GM12873 (cell line): ENCODE measurements at regions not wholly inside any gene's neighbourhood (a gene's known extent, or its start where the extent isn't known, plus 50 kb on each side); places are given as distances from the start of the nearest gene placed in this dataset.

ENCODE experiments used
- TF ChIP-seq, protein P1 (sequence below): IDR thresholded peaks from 2 replicates; pipeline ENCODE4 v1.5.1; 2012; ENCODE audit warnings: low read depth, mild to moderate bottlenecking, moderate library complexity, low read length, control low read depth; ENCODE audit not compliant: insufficient read depth; ENCODE audit errors: missing control alignments

DNA sequence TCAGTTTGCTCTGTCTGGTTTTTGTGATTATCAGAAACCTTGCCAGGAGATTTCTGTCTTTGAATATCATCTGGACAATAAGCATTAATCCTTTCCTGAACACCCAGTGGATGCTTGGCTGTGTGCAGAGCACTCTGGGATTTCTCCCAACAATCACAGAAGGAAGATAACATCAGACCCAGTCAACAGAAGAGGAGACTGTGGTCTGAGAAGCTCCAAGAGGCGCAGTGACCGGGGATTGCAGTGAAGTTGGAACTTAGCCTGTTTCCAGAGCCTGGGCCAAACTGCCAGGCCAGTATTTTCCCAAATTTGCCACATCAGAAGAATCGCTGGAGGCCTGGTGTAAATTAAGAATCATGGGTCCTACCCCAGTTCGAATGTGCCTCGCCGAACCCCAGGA lies 264.7 kb downstream of the C16orf95 start:
- TF ChIP-seq, protein P1, sequence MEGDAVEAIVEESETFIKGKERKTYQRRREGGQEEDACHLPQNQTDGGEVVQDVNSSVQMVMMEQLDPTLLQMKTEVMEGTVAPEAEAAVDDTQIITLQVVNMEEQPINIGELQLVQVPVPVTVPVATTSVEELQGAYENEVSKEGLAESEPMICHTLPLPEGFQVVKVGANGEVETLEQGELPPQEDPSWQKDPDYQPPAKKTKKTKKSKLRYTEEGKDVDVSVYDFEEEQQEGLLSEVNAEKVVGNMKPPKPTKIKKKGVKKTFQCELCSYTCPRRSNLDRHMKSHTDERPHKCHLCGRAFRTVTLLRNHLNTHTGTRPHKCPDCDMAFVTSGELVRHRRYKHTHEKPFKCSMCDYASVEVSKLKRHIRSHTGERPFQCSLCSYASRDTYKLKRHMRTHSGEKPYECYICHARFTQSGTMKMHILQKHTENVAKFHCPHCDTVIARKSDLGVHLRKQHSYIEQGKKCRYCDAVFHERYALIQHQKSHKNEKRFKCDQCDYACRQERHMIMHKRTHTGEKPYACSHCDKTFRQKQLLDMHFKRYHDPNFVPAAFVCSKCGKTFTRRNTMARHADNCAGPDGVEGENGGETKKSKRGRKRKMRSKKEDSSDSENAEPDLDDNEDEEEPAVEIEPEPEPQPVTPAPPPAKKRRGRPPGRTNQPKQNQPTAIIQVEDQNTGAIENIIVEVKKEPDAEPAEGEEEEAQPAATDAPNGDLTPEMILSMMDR: no peak

DNA sequence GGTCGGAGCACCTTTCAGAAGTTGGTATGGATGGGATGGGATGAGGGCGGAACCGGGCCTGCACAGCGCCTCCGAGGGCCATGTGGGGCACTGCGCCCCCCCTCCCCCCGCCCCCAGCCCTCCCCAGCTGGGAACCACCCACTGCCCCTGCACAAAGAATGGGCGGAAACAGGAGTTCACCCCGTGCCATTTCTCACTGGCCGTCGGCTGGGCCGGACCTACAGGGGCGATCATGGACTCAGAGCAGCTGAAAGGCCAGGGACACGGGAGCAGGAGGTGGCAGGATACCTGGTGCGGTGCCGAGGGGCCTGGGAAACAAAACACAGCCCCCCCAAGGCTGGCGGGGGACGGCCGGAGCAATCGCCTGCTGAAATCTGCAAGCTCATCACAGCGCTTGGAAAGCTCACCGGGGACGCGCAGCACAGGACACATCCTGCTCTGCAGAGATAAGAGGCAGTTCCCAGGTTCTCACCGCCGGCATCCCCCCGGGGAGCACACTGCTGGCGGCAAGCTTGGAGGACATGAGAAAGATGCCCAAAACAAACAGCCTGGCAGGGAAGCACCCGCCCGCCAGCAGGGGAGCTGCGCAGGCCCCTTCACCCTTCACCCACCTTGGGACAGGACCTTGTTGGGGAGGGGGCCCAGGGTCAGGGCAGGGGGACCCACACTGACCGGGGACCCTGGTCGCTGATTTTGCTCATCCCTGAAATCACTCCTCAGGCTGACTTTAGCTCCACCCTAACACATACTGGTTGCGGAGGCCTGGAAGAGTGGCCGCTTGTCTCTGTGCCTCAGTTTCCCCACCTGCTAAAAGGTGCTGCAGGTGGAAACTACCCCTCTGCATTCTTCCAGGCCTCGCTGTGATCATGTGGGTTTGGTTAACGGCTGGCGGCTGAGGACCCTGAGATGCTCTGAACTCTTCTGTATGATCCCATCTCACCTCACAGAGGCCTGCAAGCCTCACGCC lies 263.9 kb downstream of the C16orf95 start:
- TF ChIP-seq, protein P1: no peak

DNA sequence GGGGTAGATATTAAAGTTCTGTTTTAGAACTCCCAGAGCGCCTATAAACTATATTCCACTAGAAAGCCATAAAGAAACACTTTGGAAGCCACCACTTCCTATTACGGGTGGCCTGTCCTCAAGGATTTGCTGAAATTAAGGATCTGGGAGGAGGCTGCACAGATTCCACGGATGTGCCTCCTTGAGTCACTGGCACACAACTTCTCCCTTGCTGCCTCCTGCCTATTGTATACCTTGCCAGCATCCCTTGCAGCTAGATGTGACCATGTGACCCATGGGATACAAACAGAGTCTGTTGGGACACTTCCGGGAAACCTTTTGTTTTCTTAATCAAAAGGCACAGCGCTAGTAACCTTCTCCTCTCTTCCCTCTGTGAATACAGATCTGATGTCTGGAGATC lies 263.0 kb downstream of the C16orf95 start:
- TF ChIP-seq, protein P1: no peak

DNA sequence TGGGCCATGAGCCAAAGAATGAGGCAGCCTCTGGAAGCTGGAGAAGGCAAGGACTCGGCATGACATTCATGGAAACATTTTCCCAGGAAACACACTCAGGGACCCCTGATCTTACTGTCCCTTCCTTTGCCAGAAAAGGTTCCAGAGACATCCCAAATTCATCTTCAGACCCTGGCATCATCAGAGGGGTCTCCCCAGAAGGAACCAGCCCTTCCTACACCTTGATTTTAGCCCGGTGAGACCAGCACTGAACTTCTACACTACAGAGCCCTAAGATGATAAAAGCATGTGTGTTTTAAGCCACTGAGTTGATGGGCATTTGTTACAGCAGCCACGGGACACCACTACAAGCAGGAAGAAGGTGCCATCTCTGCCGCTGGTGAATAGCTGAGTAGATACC lies 262.3 kb downstream of the C16orf95 start:
- TF ChIP-seq, protein P1: no peak

DNA sequence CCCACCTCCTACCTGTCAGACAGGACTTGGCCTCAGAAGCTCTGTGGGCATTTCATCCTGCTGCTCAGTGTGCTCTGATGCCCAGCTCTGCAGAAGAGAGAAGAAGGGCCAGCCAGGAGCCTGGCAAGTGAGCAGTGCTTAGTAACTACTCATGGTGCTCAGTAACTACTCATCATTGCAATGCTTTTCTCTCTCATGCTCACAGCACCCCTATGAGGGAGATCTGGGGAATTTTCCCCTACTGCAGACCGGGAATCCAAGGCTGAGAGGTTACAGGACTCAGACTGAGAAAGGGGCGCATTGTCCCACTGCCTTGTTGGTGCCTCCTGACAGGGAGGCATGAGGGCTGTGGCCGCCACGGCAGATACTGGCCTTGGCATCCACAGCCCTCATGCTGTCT lies 261.1 kb downstream of the C16orf95 start:
- TF ChIP-seq, protein P1: no peak

DNA sequence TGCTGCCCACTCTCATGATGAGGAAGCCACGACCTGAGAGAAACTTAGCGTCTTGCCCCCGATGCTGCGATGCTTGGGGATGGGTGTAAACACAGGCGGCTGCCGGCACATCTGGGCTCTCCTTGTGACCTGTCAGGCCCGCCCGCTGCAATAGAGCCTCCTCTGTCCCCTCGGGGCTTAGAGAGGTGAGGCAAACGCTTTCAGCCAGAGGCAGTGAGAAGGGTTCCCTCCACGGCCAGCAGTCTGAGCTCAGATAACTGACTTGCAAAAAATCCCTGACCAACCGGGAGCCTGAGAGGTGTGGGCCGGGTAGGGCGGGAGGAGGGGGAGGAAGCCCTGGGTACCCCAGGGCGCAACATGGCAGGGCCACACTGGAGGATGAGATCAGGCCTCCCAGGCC lies 260.6 kb downstream of the C16orf95 start:
- TF ChIP-seq, protein P1: no peak

DNA sequence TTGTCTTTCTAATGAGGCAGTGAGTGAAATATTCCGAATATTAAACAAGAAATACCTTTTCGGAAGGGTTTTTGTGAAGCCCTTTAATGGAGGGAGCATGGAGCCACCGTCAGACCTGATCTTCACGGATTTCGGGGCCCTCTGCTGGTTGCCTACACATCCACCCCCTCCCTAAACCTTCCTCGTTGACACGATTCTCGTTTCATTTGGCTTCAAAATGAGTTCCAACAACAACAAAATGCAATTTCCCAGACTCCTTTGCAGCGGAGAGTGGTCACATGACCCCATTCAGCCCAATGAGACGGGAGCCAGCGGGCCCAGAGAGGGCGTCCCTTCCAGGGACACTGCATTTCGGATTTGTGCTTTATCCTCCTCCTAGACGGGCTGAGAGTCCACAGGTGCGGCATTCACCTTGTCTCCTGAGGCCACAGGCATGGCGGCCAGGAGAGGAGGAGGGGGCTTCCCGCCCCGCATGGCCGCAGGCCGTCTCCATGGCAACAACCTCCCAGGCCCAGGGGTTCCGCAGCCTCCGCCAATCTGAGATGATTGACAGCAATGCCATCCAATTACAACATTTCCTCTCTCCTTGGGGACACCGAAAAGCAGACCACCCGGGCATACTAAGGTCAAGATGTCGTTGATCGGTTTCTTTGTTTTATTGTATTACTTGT lies 259.8 kb downstream of the C16orf95 start:
- TF ChIP-seq, protein P1: no peak
